H1 (cell line): ENCODE measurements at regions not wholly inside any gene's neighbourhood (a gene's known extent, or its start where the extent isn't known, plus 50 kb on each side); places are given as distances from the start of the nearest gene placed in this dataset.

Experiments used
- BACH1 ChIP-seq: IDR thresholded peaks from 2 replicates; pipeline ENCODE4 v1.6.1; 2012; ENCODE audit warnings: low read length, improper control_type of control experiment
- JUN ChIP-seq: IDR thresholded peaks from 2 replicates; pipeline ENCODE4 v1.6.1; 2011; ENCODE audit warnings: low read depth, mild to moderate bottlenecking, improper control_type of control experiment, low read length
- JUND ChIP-seq: IDR thresholded peaks from 2 replicates; pipeline ENCODE4 v1.6.1; 2011; ENCODE audit warnings: mild to moderate bottlenecking, improper control_type of control experiment, low read length
- SIX5 ChIP-seq: IDR thresholded peaks from 2 replicates; pipeline ENCODE4 v1.6.1; 2011; ENCODE audit warnings: mild to moderate bottlenecking, low read depth, low read length
- SP4 ChIP-seq: IDR thresholded peaks from 2 replicates; pipeline ENCODE4 v1.6.1; 2012; ENCODE audit warnings: low read length, inconsistent platforms
- TF ChIP-seq, protein P1 (sequence below): IDR thresholded peaks from 2 replicates; pipeline ENCODE4 v1.6.1; 2012; ENCODE audit warnings: inconsistent platforms

DNA sequence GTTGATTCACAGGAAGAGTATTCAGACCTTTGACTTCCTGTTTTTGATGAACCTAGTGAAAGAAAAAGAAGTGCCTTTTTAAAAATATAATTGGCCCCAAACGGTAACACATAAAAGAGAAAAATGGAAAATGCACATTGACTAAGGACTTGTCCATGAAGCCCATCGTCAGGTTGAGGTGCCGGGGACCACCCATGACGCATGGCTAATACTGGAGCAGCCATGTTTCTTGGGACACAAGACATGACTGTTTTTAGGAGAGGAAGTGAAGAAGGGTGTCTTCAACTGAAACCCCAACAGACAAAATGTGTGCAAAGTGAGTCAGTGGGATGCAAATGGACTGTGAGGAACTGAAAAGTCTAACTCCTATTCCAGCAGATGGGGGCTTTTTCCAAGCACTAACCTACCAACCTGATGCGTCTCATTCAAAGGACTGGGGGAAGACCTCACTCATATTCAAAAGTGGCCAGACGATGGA lies 459.4 kb downstream of the FOXO1 start (continued):
- TF ChIP-seq SP4, result no peak
- no peak for TF ChIP-seq BACH1
- TF ChIP-seq SIX5, result no peak
- no peak for TF ChIP-seq JUND
- TF ChIP-seq, protein P1, sequence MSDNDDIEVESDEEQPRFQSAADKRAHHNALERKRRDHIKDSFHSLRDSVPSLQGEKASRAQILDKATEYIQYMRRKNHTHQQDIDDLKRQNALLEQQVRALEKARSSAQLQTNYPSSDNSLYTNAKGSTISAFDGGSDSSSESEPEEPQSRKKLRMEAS, result no peak
- no peak for TF ChIP-seq JUN
